Lung (tissue), 11 donors: ENCODE measurements at regions not wholly inside any gene's neighbourhood (a gene's known extent, or its start where the extent isn't known, plus 50 kb on each side); places are given as distances from the start of the nearest gene placed in this dataset.

Source experiments
- ATAC-seq: fragments of 200-7000 bp; cut with Tn5 transposase; one replicate; pipeline ENCODE4 v1.9.1; 2020; ENCODE audit warnings: moderate number of reproducible peaks; ENCODE audit not compliant: insufficient read depth, low FRiP score
- DNase-seq, 3 donors: peaks; one replicate each; pipeline ENCODE4 v3.0.0-alpha.2; 2013 to 2017
- H3K27ac ChIP-seq, 2 donors: one replicate each; pipeline ENCODE4 v1.5.1; 2013; ENCODE audit warnings: mild to moderate bottlenecking in 2 of 2, moderate library complexity in 2 of 2, control low read depth in 1 of 2, inconsistent platforms in 1 of 2, low read depth in 1 of 2, low read length in 1 of 2
- H3K27me3 ChIP-seq, 3 donors: one replicate each; pipeline ENCODE4 v1.5.1; 2013; ENCODE audit warnings: low read length in 2 of 3; ENCODE audit not compliant: control insufficient read depth in 3 of 3, insufficient read depth in 3 of 3
- H3K36me3 ChIP-seq, 4 donors: one replicate each; pipeline ENCODE4 v1.5.1; 2013; ENCODE audit warnings: low read length in 4 of 4, mild to moderate bottlenecking in 1 of 4, moderate library complexity in 1 of 4; ENCODE audit not compliant: control insufficient read depth in 4 of 4, insufficient read depth in 4 of 4
- H3K4me1 ChIP-seq, 5 donors: one replicate each; pipeline ENCODE4 v1.5.1; 2013; ENCODE audit warnings: low read length in 5 of 5, mild to moderate bottlenecking in 2 of 5, moderate library complexity in 1 of 5; ENCODE audit not compliant: control insufficient read depth in 5 of 5, insufficient read depth in 5 of 5
- H3K4me3 ChIP-seq: one replicate; pipeline ENCODE4 v1.5.1; 2013; ENCODE audit warnings: mild to moderate bottlenecking, control low read depth, moderate library complexity
- H3K9ac ChIP-seq, 2 donors: one replicate each; pipeline ENCODE4 v1.5.1; 2013; ENCODE audit warnings: low read length in 2 of 2, control low read depth in 1 of 2; ENCODE audit not compliant: insufficient read depth in 1 of 2
- H3K9me3 ChIP-seq, 4 donors: one replicate each; pipeline ENCODE4 v1.5.1; 2013; ENCODE audit warnings: low read length in 3 of 4, mild to moderate bottlenecking in 1 of 4, moderate library complexity in 1 of 4; ENCODE audit not compliant: control insufficient read depth in 4 of 4, insufficient read depth in 3 of 4
- CTCF ChIP-seq: IDR thresholded peaks from 2 replicates; pipeline ENCODE4 v1.5.1; 2012; ENCODE audit warnings: mild to moderate bottlenecking; ENCODE audit errors: control extremely low read depth, extremely low read depth
- WGBS, 2 donors: extraction: QIAGEN DNeasy Blood & Tissue Kit; methylation state at CpG; one replicate each; pipeline ENCODE4 v1.1.7; 2013; 5-methylcytosine and 5-hydroxymethylcytosine counted together
- donor health status: control.
- donor health status: control.
- donor health status: Bipolar disorder and iron deficiency.
- donor health status: healthy.
- donor health status: DM: yes; HTN: yes; CAD: no.

- no peak for ATAC-seq
- no peak overlapping the region for H3K4me3 ChIP-seq
- H3K36me3 ChIP-seq: no peaks in the 10 kb centered on the region
- no peaks in the 10 kb centered on the region for H3K4me1 ChIP-seq
- no peaks in the 10 kb centered on the region for H3K27me3 ChIP-seq
- no peak for TF ChIP-seq CTCF
- H3K27ac ChIP-seq: no peak overlapping the region
- H3K9ac ChIP-seq: no peak overlapping the region
- DNase-seq: no peak
- WGBS, 2 donors: 69 to 80% methylated on average over 2 of the region's 2 CpGs
- peaks cover 0 to 2% (median 0%) of the 10 kb centered on the region in 4 donors for H3K9me3 ChIP-seq
Observed at GRCh38 chr5:29924107-29924506, 1269.4 kb upstream of the CDH6 start.

GRCh38 chr5:29905626-29906353 is 1287.7 kb upstream of the CDH6 start:
- 84 to 89% methylated on average over 15 of the region's 15 CpGs for WGBS, 2 donors
- no peak overlapping the region for H3K27ac ChIP-seq
- ATAC-seq (no peak), DNase-seq (no peak)
- H3K27me3 ChIP-seq: no peaks in the 10 kb centered on the region
- H3K9ac ChIP-seq: no peak overlapping the region
- H3K4me3 ChIP-seq: no peak overlapping the region
- no peak for TF ChIP-seq CTCF
- H3K36me3 ChIP-seq: no peaks in the 10 kb centered on the region
- H3K9me3 ChIP-seq: peaks cover 0 to 4% (median 0%) of the 10 kb centered on the region in 4 donors
- H3K4me1 ChIP-seq: no peaks in the 10 kb centered on the region

GRCh38 chr5:29902859-29903258 is 1290.6 kb upstream of the CDH6 start:
- H3K4me3 ChIP-seq: no peak overlapping the region
- H3K9me3 ChIP-seq: no peaks in the 10 kb centered on the region
- no peak overlapping the region for H3K27ac ChIP-seq
- H3K9ac ChIP-seq: no peak overlapping the region
- DNase-seq (no peak), ATAC-seq (no peak)
- no peaks in the 10 kb centered on the region for H3K27me3 ChIP-seq
- 66 to 80% methylated on average over 2 of the region's 2 CpGs for WGBS, 2 donors
- no peak for TF ChIP-seq CTCF
- H3K4me1 ChIP-seq: no peaks in the 10 kb centered on the region
- no peaks in the 10 kb centered on the region for H3K36me3 ChIP-seq

- WGBS, 2 donors: 68 to 71% methylated on average over 2 of the region's 2 CpGs
- no peaks in the 10 kb centered on the region for H3K9me3 ChIP-seq
- no peaks in the 10 kb centered on the region for H3K27me3 ChIP-seq
- DNase-seq (no peak), ATAC-seq (no peak)
- no peak overlapping the region for H3K4me3 ChIP-seq
- H3K4me1 ChIP-seq: no peaks in the 10 kb centered on the region
- no peak for TF ChIP-seq CTCF
- H3K27ac ChIP-seq: no peak overlapping the region
- no peak overlapping the region for H3K9ac ChIP-seq
- H3K36me3 ChIP-seq: no peaks in the 10 kb centered on the region
Observed at GRCh38 chr5:29899583-29899982, 1293.9 kb upstream of the CDH6 start.
